Heart right ventricle (tissue), 16 donors: ENCODE measurements at regions not wholly inside any gene's neighbourhood (a gene's known extent, or its start where the extent isn't known, plus 50 kb on each side); places are given as distances from the start of the nearest gene placed in this dataset.

ENCODE experiments used
- ATAC-seq, 8 donors: fragments of 200-7000 bp; cut with Tn5 transposase; one replicate each; pipeline ENCODE4 v1.9.1; 2020; ENCODE audit warnings: mild to moderate bottlenecking in 8 of 8, moderate library complexity in 8 of 8, moderate number of reproducible peaks in 1 of 8
- DNase-seq, 2 donors: peaks; one replicate each; pipeline ENCODE4 v3.0.0-alpha.2; 2020
- H3K27ac ChIP-seq, 10 donors: fragments of 200-600 bp; sonication (generic) in 2 of 10; one replicate each; pipeline versions ENCODE4 v1.5.0 to v1.8.0; 2020 to 2022; ENCODE audit warnings: mild to moderate bottlenecking in 3 of 10
- H3K27me3 ChIP-seq, 7 donors: fragments of 200-600 bp; one replicate each; pipeline ENCODE4 v1.8.0; 2021 to 2022; ENCODE audit warnings: mild to moderate bottlenecking in 2 of 7
- H3K36me3 ChIP-seq, 9 donors: fragments of 200-600 bp; sonication (generic) in 1 of 9; one replicate each; pipeline versions ENCODE4 v1.5.0 to v1.8.0; 2020 to 2022; ENCODE audit warnings: mild to moderate bottlenecking in 2 of 9
- H3K4me1 ChIP-seq, 9 donors: fragments of 200-600 bp; sonication (generic) in 1 of 9; one replicate each; pipeline versions ENCODE4 v1.5.0 to v1.8.0; 2020 to 2022; ENCODE audit warnings: mild to moderate bottlenecking in 4 of 9
- H3K4me3 ChIP-seq, 10 donors: fragments of 200-600 bp; sonication (generic) in 2 of 10; one replicate each; pipeline versions ENCODE4 v1.5.0 to v1.8.0; 2020 to 2022; ENCODE audit warnings: mild to moderate bottlenecking in 7 of 10, moderate library complexity in 2 of 10
- H3K9me3 ChIP-seq, 11 donors: fragments of 200-600 bp in 10 of 11; sonication (generic) in 2 of 11; one replicate each; pipeline versions ENCODE4 v1.5.0 to v1.8.0; 2013 to 2022; ENCODE audit warnings: mild to moderate bottlenecking in 2 of 11, control low read depth in 1 of 11, moderate library complexity in 1 of 11
- CTCF ChIP-seq, 9 donors: fragments of 200-600 bp; sonication (generic) in 2 of 9; IDR thresholded peaks; one replicate each; pipeline versions ENCODE4 v1.5.0 to v1.8.0; 2021 to 2022; ENCODE audit warnings: antibody characterized with exemption in 9 of 9, mild to moderate bottlenecking in 5 of 9, moderate library complexity in 1 of 9
- WGBS, 2 donors: extraction: QIAGEN DNeasy Blood & Tissue Kit; methylation state at CpG; one replicate each; pipeline ENCODE4 v1.1.7; 2013; ENCODE audit warnings: inconsistent platforms in 1 of 2; 5-methylcytosine and 5-hydroxymethylcytosine counted together
- intact Hi-C, 10 donors: fragments of 100-400 bp; cut with DNase I; formaldehyde crosslinking; loops; one replicate each; pipeline versions ENCODE4 v1.11.1 to v1.14.2; 2022
- donor health status: Arrhythmogenic right ventricular cardiomyopathy.
- donor health status: ischemic (EF 13 %, LVEDD 7.1; RV severe dilation, severe dysfunction).
- donor health status: healthy with polysubstance abuse.
- donor health status: DM: no; HTN: yes; CAD: no.
- donor health status: DM: no; HTN: no; CAD: no.
- donor health status: ischemic (EF 25% LVEDD 6.9; RV normal size, moderate dysfunction).
- donor health status: ischemic (EF 25% LVEDD 5.7; RV mildly dilated, moderate dysfunction).
- donor health status: healthy.
- donor health status: DM: yes; HTN: yes; CAD: no.
- donor health status: Ischemic cardiomyopathy.
- donor health status: ischemic (EF 35%, LVEDD 5.7; RV mildly dilated, moderate dysfunction).
- donor health status: nonischemic (EF 11% LVEDD 7.7; RV severe dilation, severe dysfunction).
- donor health status: DM: yes; HTN: yes; CAD: no.
- donor health status: PGD.
- donor health status: ischemic (EF 29% LVEDD 5.4; RV normal size, mild dysfunction).
- donor health status: nonischemic (EF 23%, LVEDD 6.1; RV moderate dilation, normal function).

- Histone ChIP-seq H3K4me1 (no peaks in the 10 kb centered on the region), H3K27ac (no peak overlapping the region), H3K27me3 (no peaks in the 10 kb centered on the region), H3K4me3 (no peak overlapping the region), H3K9me3 (no peaks in the 10 kb centered on the region), H3K36me3 (no peaks in the 10 kb centered on the region)
- DNase-seq (no peak), ATAC-seq (no peak)
- intact Hi-C loops, result no loop called here
- WGBS, 2 donors, result 73 to 85% methylated on average over 4 of the region's 4 CpGs
- no peak for TF ChIP-seq CTCF (IDR thresholded peaks at IDR 0.05)
These were observed 62.5 kb upstream of the ACVR2A start for GRCh38 chr2:147782141-147782930.

DNA sequence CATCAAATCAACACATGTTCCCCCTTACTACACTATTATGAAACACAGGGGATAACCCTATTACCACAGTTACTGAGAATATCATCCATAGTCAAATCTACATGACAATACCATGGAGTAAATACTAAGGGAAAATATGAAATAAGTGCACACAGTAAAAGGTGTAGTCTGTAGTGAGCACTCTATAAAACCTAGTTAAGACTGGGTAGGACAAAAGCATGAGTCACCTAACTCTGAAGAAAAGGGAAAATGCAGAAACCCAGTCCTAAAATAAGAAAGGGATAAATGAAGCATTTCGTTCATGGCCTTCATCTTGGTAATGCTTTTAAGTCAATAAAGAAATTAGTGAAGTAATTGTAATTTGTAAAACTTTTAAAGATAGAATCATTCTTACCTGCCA is 65.4 kb upstream of the ACVR2A start:
- Histone ChIP-seq H3K4me1 (no peaks in the 10 kb centered on the region), H3K9me3 (no peaks in the 10 kb centered on the region), H3K36me3 (no peaks in the 10 kb centered on the region), H3K27ac (no peak overlapping the region), H3K27me3 (no peaks in the 10 kb centered on the region), H3K4me3 (no peak overlapping the region)
- TF ChIP-seq CTCF (IDR thresholded peaks at IDR 0.05), result no peak
- intact Hi-C loops, result no loop called here
- 79 to 86% methylated on average over 1 of the region's 1 CpG for whole genome bisulfite sequencing, 2 donors
- no peak for ATAC-seq
- DNase-seq, result no peak

DNA sequence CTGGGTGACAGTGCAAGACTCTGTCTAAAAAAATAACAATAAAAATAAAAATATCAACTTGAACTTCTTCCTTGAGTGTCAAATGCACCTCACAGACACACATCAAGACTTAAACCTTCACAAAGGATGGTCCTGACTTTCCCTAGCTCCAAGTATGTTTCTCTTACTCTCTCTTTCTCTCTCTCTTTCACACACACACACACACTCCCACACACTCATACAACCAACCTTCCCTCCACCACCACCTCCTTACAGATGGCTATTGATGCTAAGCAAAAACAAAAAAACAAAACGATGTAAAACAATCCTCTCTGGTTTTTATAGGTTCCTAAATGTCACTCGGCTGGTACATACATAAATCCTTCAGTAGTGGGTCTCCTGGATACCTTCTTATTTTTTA is 67.4 kb upstream of the ACVR2A start:
- Histone ChIP-seq H3K27ac (no peak overlapping the region), H3K4me3 (no peak overlapping the region), H3K36me3 (no peaks in the 10 kb centered on the region), H3K27me3 (no peaks in the 10 kb centered on the region), H3K9me3 (no peaks in the 10 kb centered on the region), H3K4me1 (no peaks in the 10 kb centered on the region)
- ATAC-seq (no peak), DNase-seq (no peak)
- no peak for TF ChIP-seq CTCF (IDR thresholded peaks at IDR 0.05)
- 81 to 82% methylated on average over 2 of the region's 2 CpGs for WGBS, 2 donors
- intact Hi-C loops, result no loop called here

- Histone ChIP-seq H3K9me3 (no peaks in the 10 kb centered on the region), H3K4me1 (no peaks in the 10 kb centered on the region), H3K4me3 (no peak overlapping the region), H3K27me3 (no peaks in the 10 kb centered on the region), H3K36me3 (no peaks in the 10 kb centered on the region), H3K27ac (no peak overlapping the region)
- WGBS, 2 donors, result 74 to 88% methylated on average over 3 of the region's 3 CpGs
- ATAC-seq (no peak), DNase-seq (no peak)
- no peak for TF ChIP-seq CTCF (IDR thresholded peaks at IDR 0.05)
- intact Hi-C loops, result no loop called here
These were observed 70.0 kb upstream of the ACVR2A start for GRCh38 chr2:147774805-147775204.
